HTR-8/SVneo (cell line): ENCODE measurements at regions not wholly inside any gene's neighbourhood (a gene's known extent, or its start where the extent isn't known, plus 50 kb on each side); places are given as distances from the start of the nearest gene placed in this dataset.

Experiments
- DNase-seq: peaks from one replicate; pipeline ENCODE4 v3.0.0; 2011; ENCODE audit warnings: low spot score, mixed read lengths; ENCODE audit not compliant: insufficient read length
- FAIRE-seq: peaks from 2 replicates; lab custom pipeline; 2011; peaks lifted over from hg19 to GRCh38; lab: Jason Lieb, UNC

DNA sequence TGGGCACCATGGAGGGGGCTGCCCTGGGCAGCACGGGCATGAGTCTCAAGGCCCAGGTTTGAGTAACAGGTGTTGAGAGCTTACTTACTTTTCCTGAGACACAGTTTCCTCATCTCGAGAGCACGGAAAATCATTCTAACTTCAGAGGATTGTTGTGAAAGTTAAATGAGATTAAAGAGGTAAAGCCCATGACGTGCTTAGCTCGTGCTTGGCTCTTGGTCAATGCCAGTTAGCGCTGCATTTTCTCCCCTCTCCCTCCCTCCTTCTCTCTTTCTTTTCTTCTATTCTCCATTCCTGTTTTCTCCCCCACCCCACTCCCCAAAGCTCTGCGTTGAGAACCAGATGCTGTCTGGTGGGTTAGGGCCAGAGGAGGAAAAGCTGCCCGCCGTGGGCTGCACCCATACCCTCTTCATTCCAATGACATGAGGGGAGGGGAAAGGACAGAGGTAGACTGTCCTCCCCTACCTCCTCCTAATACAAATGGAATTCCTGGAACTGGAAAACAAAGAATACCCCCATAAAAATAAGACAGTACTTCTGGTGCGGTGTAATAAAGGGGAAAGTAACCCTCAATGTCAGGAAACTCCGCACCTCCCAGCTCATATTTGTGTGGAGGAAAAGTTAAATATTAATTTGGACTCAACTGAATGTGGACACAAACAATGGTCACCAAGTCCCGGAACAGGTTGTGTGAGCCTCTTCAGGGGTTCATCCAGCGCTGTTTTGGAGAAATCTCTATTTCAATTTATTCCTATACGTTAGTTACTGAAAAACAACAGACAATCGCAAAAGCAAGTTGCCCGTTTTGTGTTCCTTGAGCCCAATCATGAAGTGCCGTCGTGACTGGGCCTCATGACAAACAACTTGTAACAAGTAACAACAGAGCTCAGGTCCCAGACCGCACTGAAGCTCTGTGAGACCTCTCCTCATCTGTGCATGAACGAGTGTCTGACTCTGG, 54.8 kb upstream of the B3GAT1 start:
- no peak for FAIRE-seq
- DNase-seq: no peak

DNA sequence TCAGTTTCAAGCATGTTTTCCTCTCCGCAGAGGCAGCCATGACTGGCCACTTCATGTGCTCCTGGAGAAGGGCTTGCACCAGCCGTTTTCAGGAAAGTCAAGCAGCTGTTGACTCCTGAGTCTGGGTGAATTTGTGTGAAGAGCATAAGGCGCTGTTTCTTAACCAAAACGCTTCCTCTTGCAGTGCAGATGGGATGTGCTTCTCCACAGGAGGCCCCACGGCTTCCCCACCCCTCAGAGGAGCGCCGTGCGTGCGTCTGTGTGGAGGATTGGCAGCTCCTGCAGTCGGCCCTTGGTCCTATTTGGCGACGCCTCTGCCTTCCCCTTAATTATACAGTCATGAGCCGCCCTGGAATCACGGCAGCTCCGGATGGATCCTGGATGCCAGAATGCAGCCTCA, 54.1 kb upstream of the B3GAT1 start:
- DNase-seq: no peak

DNA sequence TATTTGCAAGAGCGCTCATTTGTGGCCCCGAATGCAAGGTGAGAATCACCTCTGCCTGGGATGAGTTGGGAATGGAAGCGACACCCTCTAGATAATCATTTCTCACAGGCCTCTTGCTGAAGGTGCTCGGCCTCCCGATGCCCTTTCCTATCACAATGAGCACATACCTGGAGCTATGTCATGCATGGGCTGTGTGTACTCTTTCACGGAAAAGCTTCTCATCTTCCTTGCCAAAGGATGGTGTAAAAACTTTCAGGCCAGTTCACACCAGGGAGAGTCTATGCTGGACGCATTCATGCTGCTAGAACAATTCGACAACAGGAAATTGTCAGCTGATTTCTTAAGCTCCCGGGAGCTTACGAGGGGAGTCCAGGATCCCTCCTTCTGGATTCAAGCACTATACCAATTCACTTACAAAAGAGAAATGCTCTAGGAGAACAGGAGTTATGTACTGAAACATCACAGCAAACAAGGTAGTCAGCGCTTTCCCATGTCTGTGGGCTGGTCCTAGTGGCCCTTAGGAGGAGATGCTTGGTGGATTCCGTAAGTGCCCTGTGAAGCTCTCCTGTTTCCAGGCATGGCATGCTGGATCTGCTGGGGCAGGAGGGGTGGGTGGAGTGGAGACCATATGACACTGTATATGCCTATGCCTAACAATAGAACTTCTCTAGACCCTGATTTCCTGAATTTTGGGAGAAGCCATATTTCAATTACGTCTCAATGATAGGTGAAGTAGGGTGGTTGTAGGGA, 53.1 kb upstream of the B3GAT1 start:
- DNase-seq (no peak), FAIRE-seq (no peak)

More for the DNA sequence above, 54.1 kb upstream of the B3GAT1 start:
- FAIRE-seq: no peak

DNA sequence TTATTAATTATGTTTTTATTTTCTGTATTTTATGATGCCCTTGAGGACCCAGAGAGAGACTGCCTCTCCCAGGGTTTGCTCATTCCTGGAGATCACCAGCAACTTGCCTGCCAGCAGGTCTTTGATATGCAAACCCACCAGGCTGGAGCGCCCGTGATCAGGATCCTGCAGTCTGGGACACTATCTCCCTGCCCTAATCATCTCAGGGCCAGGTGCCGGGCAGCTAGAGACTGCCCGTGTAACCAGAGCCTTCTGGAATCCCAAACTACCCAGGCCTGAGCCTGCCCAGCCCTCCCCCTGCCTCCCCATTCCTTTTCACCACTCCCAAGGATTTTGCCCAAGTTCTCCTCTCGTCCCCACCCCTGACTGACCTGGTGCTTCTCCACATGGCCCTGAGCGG, 52.2 kb upstream of the B3GAT1 start:
- DNase-seq: no peak
- FAIRE-seq: no peak

DNA sequence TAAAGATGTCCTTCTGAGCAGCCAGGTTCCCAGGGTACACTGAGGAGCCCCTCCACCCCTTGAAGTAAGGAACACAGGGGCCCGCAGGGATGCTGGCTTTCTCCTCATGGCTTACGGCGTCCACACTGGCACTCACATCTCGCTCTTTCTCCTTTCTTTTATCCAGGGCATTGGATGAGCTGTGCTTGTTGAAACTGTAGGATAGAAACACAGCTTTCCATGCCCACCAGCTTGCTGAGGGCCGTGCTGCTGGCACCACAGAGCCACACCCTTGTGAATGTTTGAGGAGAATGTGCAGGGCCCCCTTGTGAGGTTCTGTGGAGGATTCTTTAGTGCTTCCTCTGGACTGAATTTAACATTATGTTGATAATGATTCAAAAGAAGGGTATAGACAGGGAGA, 51.7 kb upstream of the B3GAT1 start:
- no peak for FAIRE-seq
- no peak for DNase-seq
